ENCODE measurements at regions not wholly inside any gene's neighbourhood (a gene's known extent, or its start where the extent isn't known, plus 50 kb on each side); places are given as distances from the start of the nearest gene placed in this dataset.

DNA sequence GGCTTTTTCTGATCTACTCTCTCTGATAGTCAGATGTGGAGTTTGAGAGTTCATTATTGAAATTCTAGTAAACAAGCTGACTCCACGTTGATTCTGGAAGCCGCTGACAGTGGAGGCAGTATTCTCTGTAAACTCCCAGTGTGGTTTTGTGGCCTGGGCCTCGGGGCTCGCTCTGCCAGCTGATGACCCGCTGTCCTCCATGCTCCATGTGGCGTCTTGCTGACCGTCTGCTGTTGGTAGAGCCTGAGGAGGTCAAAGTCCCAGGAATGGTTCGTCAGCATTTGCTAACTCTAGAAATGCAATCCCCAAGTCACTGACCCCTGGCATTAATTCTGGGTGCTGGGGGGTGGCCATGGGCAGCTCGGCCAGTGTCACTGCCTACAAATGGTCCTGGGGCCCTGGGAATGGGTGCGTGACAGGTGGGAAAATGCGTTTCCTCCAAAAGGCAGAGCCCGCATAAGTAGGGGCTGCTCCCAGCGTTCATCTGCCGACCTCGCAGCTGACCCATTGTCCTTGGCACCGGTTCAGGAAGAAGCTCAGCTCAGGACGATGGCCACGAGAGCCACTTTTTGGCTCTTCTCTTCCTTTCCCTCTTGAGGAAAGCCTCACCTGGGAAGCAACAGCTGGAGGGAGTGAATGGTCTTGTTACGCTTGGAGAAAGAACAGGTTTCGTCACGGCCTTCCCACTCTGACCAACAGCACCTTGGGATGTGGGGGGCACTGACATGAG, 55.1 kb downstream of the MRPL36 start:
- Histone ChIP-seq H2AFZ (ENCODE audit: low read length) (no peak overlapping the region), H4K20me1 (ENCODE audit: control insufficient read depth, extremely low read depth, insufficient read depth, low read length) (no peaks in the 10 kb centered on the region), H3K9ac (ENCODE audit: insufficient read depth, low read length) (no peak overlapping the region), H3K4me2 (ENCODE audit: extremely low read depth, insufficient read depth, low read length) (no peak overlapping the region), H3K9me3 (ENCODE audit: control insufficient read depth, insufficient read depth, low read depth, low read length) (no peaks in the 10 kb centered on the region), H3K4me1 (ENCODE audit: control insufficient read depth, extremely low read depth, insufficient read depth, low read length) (no peaks in the 10 kb centered on the region), H3K27me3 (ENCODE audit: control insufficient read depth, insufficient read depth, low read length) (no peaks in the 10 kb centered on the region), H3K27ac (ENCODE audit: insufficient read depth, low read length) (no peak overlapping the region), H3K4me3 (replicated peaks in 1 of 4; ENCODE audit: control extremely low read depth in 1 of 4, insufficient read depth in 1 of 4, low read depth in 3 of 4, low read length in 4 of 4) (no peak overlapping the region), H3K36me3 (ENCODE audit: control insufficient read depth, insufficient read depth, low read length) (no peaks in the 10 kb centered on the region), H3K79me2 (ENCODE audit: control insufficient read depth, insufficient read depth, low read length) (no peaks in the 10 kb centered on the region)
- DNase-seq (ENCODE audit: low read depth in 2 of 2) = no peak
- no peak for TF ChIP-seq CTCF (conservative IDR thresholded peaks at IDR 0.05 in 1 of 2, IDR thresholded peaks at IDR 0.05 in 1 of 2; ENCODE audit: low read depth in 1 of 2, low read length in 2 of 2)
- TF ChIP-seq EZH2 (IDR thresholded peaks at IDR 0.05; ENCODE audit: low read length, missing control alignments) = no peak

DNA sequence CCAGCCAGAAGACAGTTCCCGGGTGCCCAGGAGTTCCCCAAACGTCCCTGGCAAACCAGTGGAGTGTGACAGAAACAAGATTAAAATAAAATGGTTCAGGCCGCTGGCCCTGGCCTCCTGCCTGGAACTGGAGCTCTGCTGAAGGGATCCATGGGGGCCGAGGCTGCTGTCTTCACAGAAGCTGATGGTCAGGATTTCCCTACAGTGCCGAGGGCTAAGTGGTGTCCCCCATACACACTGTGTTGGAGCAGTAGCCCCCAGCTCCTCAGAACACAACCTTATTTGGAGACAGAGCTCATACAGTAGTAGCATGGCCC, 55.9 kb downstream of the MRPL36 start:
- Histone ChIP-seq H3K9ac (ENCODE audit: insufficient read depth, low read length) (no peak overlapping the region), H3K4me3 (replicated peaks in 1 of 4; ENCODE audit: control extremely low read depth in 1 of 4, insufficient read depth in 1 of 4, low read depth in 3 of 4, low read length in 4 of 4) (no peak overlapping the region), H3K4me2 (ENCODE audit: extremely low read depth, insufficient read depth, low read length) (no peak overlapping the region), H3K36me3 (ENCODE audit: control insufficient read depth, insufficient read depth, low read length) (no peaks in the 10 kb centered on the region), H3K9me3 (ENCODE audit: control insufficient read depth, insufficient read depth, low read depth, low read length) (no peaks in the 10 kb centered on the region), H3K27me3 (ENCODE audit: control insufficient read depth, insufficient read depth, low read length) (no peaks in the 10 kb centered on the region), H3K79me2 (ENCODE audit: control insufficient read depth, insufficient read depth, low read length) (no peaks in the 10 kb centered on the region), H4K20me1 (ENCODE audit: control insufficient read depth, extremely low read depth, insufficient read depth, low read length) (no peaks in the 10 kb centered on the region), H2AFZ (ENCODE audit: low read length) (no peak overlapping the region), H3K4me1 (ENCODE audit: control insufficient read depth, extremely low read depth, insufficient read depth, low read length) (no peaks in the 10 kb centered on the region), H3K27ac (ENCODE audit: insufficient read depth, low read length) (no peak overlapping the region)
- TF ChIP-seq CTCF (conservative IDR thresholded peaks at IDR 0.05 in 1 of 2, IDR thresholded peaks at IDR 0.05 in 1 of 2; ENCODE audit: low read depth in 1 of 2, low read length in 2 of 2) = no peak
- no peak for TF ChIP-seq EZH2 (IDR thresholded peaks at IDR 0.05; ENCODE audit: low read length, missing control alignments)
- DNase-seq (ENCODE audit: low read depth in 2 of 2) = no peak

GRCh38 chr5:1743061-1743768, 56.4 kb downstream of the MRPL36 start:
- Histone ChIP-seq H3K9me3 (ENCODE audit: control insufficient read depth, insufficient read depth, low read depth, low read length) (no peaks in the 10 kb centered on the region), H3K4me2 (ENCODE audit: extremely low read depth, insufficient read depth, low read length) (no peak overlapping the region), H4K20me1 (ENCODE audit: control insufficient read depth, extremely low read depth, insufficient read depth, low read length) (no peaks in the 10 kb centered on the region), H3K9ac (ENCODE audit: insufficient read depth, low read length) (no peak overlapping the region), H3K27me3 (ENCODE audit: control insufficient read depth, insufficient read depth, low read length) (no peaks in the 10 kb centered on the region), H3K79me2 (ENCODE audit: control insufficient read depth, insufficient read depth, low read length) (no peaks in the 10 kb centered on the region), H3K36me3 (ENCODE audit: control insufficient read depth, insufficient read depth, low read length) (no peaks in the 10 kb centered on the region), H2AFZ (ENCODE audit: low read length) (no peak overlapping the region), H3K4me3 (replicated peaks in 1 of 4; ENCODE audit: control extremely low read depth in 1 of 4, insufficient read depth in 1 of 4, low read depth in 3 of 4, low read length in 4 of 4) (no peak overlapping the region), H3K4me1 (ENCODE audit: control insufficient read depth, extremely low read depth, insufficient read depth, low read length) (no peaks in the 10 kb centered on the region), H3K27ac (ENCODE audit: insufficient read depth, low read length) (no peak overlapping the region)
- no peak for DNase-seq (ENCODE audit: low read depth in 2 of 2)
- TF ChIP-seq EZH2 (IDR thresholded peaks at IDR 0.05; ENCODE audit: low read length, missing control alignments) (no peak), CTCF (conservative IDR thresholded peaks at IDR 0.05 in 1 of 2, IDR thresholded peaks at IDR 0.05 in 1 of 2; ENCODE audit: low read depth in 1 of 2, low read length in 2 of 2) (no peak)

Measured in fibroblast of lung (primary cell).